Transverse colon (tissue), 4 donors: ENCODE measurements at regions not wholly inside any gene's neighbourhood (a gene's known extent, or its start where the extent isn't known, plus 50 kb on each side); places are given as distances from the start of the nearest gene placed in this dataset.

Experiments
- POLR2AphosphoS5 ChIP-seq, 3 donors: sonication (generic); formaldehyde crosslinking; IDR thresholded peaks; one replicate each; pipeline ENCODE4 v1.6.1; 2016; ENCODE audit warnings: antibody characterized with exemption in 3 of 3
- TF ChIP-seq, protein P1 (sequence below), 5 experiments: fragments of 200-600 bp in 3 of 5; fragments of 450-650 bp in 2 of 5; sonication (generic) in 3 of 5; IDR thresholded peaks; 1 replicate in 2 of 5; 2 replicates in 3 of 5; pipeline ENCODE4 v1.5.1; 2016 to 2017; ENCODE audit warnings: antibody characterized with exemption in 5 of 5, inconsistent platforms in 3 of 5, mild to moderate bottlenecking in 2 of 5, moderate library complexity in 1 of 5

DNA sequence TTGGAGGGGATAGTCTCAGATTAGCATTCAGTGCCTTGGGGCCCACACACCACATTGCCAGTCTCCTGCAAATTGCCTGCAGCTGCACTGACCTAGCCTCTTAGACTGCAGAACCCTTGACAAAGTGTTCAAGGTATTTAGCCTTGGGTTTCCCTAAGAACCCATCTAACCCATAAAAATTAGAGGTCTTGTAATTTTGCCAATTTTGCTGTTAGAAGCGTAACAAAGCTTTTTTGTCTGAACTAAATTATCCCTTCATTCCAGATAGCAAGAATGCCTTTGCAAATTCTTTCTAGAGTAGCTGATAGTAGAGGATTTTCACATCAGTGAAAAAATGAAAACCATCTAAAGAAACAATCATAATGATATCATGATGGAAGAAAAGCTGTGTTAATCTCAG, 74.0 kb upstream of the CCNG1 start:
- no peak for TF ChIP-seq POLR2AphosphoS5 (IDR thresholded peaks at IDR 0.05)
- TF ChIP-seq, protein P1, sequence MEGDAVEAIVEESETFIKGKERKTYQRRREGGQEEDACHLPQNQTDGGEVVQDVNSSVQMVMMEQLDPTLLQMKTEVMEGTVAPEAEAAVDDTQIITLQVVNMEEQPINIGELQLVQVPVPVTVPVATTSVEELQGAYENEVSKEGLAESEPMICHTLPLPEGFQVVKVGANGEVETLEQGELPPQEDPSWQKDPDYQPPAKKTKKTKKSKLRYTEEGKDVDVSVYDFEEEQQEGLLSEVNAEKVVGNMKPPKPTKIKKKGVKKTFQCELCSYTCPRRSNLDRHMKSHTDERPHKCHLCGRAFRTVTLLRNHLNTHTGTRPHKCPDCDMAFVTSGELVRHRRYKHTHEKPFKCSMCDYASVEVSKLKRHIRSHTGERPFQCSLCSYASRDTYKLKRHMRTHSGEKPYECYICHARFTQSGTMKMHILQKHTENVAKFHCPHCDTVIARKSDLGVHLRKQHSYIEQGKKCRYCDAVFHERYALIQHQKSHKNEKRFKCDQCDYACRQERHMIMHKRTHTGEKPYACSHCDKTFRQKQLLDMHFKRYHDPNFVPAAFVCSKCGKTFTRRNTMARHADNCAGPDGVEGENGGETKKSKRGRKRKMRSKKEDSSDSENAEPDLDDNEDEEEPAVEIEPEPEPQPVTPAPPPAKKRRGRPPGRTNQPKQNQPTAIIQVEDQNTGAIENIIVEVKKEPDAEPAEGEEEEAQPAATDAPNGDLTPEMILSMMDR (IDR thresholded peaks at IDR 0.05), result no peak
